GM19351 (cell line): ENCODE measurements at regions not wholly inside any gene's neighbourhood (a gene's known extent, or its start where the extent isn't known, plus 50 kb on each side); places are given as distances from the start of the nearest gene placed in this dataset.
"Not testable (repeated sequence)": the region's sequence is repeated elsewhere in the genome, so short reads cannot be mapped to it uniquely, and the experiment has no call there.

Source experiments
- ATAC-seq: cut with Tn5 transposase; IDR thresholded peaks from one replicate; pipeline ENCODE4 v1.9.1; 2021; ENCODE audit warnings: mild to moderate bottlenecking, moderate library complexity; ENCODE audit not compliant: unreplicated experiment

DNA sequence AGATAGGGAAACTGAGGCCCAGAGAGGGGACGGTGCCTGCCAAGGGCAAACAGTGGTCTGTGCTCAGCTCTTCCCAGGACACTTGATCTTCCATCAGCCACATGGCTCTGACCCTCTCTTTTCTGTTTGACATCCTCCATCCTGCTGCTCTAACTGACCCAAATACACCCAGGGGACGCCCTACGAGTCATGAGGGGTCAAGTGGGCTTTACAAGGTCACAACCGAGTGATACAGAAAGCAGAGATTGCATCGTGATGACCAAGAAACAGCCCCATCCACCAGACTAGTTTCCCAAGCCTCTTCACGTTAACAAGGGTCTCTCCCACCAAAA, 131.2 kb upstream of the UNC5B start:
- no peak for ATAC-seq

DNA sequence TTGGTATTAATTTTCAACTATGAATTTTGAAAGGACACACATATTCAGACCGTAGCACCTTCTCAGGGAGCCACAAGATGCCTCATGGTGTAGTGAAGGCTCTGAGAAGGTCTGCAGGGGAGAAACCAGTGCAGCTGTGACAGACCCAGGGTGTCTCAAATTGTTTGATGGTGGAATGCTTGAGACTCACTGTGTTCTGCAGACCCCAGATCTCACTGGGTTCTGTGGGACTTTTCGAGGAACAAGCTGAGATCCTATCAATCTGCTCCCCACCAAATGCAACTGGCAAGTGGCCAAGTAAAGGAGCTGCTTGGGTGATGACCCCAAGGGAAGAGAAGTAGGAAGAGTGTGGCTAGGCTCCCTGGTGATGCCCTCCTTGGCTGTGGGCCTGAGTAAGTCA, 130.5 kb upstream of the UNC5B start:
- no peak for ATAC-seq

DNA sequence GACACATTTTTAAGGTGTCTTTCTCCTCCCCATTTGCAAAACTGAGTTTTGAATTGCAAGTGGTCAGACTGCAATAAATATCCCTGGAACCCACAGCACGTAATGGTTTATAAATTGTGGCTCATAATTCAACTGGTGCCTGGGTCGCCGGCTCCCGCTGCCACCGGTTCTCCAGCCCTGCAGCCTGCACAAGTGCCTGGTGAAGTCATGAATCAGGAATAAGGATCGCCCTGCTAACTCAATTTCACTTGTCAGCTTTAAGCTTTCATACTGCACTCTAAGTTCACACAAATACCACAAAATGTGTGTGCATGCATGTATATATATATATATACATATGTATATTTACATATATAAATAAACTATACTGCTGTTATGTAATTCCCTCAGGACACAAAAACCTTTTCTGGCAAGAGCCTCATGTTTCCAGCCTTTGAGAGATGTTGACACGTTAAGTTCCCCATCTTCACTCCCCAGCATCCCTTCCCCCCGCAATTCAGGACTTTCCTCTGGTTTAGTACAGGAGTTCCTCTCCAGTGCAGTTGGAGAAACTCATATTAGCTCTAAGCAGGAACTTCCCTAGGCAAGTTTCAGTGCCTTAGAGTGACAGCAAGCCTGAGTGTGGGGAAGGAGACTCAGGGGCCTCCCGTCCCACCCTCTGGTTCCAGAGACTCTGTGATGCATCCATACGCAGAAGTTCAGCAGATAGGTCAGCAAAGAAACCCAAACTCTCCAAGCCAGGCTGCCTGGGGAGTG, 129.2 kb upstream of the UNC5B start:
- no peak for ATAC-seq

DNA sequence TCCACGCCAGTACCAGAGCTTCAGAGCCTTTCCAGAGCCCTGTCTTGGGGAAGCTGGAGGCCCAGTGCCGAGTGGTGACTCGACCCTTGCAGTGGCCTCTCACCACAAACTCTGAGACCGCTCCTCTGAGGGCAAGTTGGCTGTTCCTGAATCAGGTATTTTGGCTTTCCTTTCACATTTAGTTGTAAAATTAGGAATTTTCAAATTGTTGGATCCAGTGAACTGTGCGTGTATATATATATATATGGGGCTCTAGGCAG, 128.7 kb upstream of the UNC5B start:
- no peak for ATAC-seq

DNA sequence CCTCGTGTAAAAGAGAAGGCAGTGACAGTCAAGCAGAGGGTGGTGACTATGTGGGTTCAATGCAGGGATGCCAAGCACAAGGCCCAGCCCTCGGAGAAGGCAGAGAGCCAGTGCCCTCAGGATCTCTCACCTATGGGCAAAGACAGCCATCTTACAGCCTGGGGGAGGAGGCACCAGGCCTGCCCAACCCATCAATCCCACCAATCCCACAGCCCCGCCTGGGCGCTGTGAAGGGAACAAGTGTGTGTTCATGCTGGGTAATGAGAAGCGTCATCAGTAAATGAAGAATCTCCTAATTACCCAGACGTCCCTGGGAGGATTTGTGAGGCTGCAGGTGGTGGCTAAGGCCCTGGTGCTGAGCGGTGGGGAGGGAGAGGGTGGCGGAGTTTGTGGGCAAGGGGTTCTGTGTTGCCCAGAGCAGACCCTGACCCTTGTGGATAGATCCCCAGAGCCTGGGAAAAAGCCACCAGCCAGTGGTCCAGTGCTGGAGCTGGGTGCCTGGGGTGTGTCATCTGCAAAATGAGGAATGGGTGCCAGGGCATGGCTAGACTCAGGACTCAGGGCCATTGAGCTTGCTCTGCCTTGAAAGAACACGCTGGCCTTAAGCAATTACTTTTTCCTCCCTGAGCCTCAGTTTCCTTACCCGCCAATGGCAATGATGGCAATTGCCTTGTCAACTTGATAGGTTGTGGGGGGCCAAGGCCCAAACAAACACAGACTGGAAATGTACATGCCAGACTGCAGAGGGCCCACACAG, 128.1 kb upstream of the UNC5B start:
- no peak for ATAC-seq

DNA sequence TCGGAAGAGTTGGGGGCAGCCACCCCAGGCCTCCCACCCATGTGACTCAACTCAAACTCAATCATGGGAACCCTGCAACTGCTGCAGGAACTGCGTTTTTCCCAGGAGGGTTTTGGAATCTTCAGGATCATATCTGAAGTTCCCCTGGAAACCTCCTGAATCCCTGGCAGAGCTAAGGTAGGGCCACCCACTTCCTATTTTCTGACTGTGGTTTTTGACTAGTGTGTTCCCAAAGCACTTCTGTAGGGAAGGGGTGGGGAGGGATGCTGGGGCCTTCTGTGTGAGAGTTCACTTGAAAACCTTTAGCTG, 127.6 kb upstream of the UNC5B start:
- ATAC-seq = no peak

DNA sequence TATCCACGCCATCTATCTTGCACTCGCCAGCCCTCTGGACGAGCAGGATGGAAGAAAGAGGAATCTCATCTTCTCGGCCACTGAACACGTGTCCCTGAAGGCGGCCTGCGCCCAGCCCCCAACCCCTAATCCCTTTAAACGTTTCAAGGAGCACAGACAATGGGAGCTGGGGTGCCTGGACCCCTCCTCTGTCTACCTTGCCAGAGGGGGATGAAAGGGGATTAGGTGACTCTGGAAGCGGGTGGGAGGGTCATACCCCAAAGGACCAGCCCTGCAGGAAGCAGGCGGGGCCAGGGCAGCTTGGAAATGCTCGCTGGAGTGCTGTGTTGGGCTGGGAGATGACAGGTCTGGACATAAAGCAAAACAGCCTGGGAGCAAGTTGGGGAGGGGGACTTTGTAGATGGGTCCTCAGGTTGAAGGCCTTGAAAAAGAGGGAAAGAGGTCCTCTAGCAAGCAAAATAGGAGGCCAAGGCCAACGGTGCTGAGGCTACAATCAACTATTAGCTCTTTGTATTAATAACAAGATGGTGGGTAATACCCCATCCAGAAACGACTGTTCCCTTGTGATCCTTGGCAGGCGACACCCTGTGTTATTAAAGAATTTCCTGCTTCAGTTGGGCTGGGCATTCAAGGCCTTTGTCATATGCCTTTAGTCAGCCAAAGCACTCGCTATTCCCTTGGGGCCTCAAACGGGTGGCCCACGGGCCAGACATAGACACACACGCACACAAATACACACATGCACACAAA, 126.5 kb upstream of the UNC5B start:
- no peak for ATAC-seq

DNA sequence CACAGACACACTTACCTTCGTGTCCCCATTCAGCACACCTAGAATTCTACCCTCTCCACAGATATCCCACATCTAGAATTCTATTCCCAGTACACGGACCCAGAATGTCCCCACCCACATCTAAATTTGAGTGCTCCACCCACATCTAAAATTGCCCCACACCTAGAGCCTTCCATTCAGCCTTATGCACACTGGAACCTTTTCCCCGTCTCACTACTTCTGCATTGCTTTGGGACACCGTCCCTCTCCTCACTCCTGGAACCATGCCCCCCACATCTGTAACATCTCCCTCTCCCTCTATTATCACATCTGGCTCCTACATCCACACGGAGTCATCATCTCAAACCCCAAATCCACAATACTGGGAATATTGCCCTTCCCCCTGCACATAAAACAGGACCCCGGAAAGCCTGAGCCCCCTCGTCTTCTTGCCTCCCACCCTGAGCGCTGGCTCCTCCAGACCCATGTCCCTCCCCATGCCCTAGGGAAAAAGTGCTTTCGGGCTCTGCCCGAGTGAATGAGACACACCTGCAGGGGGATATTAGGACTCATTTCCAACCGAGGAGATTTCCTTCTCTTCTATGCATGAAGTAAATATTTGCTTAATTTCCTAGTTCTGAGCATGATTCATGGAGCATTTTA, 125.8 kb upstream of the UNC5B start:
- ATAC-seq = no peak

DNA sequence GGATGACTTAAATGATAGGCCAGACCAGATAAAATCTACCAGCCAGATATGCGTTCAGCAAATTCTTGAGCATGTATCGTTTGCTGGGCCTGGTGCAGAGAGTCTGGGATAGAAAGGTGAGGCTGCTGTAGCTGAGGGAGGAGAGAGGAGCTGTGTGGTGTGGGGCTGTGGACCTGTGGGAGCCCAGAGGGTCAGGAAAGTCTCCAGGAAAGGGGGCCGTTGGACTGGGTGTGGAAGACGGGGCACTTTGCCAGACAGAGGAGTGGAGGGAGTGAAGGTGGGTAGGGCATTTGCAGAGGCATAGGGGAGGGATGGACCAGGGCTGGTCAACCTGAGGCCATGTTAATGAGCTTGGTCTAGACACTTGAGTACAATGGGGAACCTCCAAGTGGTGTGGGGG, 124.7 kb upstream of the UNC5B start:
- ATAC-seq = no peak

DNA sequence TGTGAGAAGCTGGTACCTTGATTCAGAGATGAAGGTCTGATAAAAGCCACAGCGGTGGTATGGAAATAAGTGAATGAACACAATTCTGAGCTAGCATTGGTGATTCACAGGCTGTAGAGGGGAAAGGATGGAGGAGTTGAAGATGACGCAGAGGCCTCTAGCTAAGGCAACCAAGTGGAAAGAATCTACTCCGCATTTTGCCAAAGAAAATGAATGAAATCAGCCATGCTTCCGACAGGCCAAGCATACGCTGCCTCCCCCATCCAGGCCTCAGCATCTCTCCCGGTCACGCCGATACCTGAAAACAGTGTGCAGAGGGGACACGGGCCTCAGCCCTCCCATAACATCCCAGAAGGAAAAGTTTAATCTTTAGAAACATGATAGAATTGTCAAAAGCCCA, 124.3 kb upstream of the UNC5B start:
- ATAC-seq = no peak

DNA sequence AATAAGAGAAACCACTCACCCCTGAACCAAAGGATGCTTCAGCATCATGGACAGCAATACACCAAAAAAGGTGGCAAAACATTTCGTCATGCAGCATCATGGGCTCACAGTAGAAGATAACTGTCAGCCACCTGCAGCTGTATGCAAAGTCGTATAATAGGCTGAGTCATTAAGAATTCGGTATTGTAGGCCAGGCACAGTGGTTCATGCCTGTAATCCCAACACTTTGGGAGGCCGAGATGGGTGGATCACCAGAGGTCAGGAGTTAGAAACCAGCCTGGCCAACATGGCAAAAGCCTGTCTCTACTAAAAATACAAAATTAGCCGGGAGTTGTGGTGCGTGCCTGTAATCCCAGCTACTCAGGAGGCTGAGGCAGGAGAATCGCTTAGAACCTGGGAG, 123.8 kb upstream of the UNC5B start:
- not testable (repeated sequence) for ATAC-seq

DNA sequence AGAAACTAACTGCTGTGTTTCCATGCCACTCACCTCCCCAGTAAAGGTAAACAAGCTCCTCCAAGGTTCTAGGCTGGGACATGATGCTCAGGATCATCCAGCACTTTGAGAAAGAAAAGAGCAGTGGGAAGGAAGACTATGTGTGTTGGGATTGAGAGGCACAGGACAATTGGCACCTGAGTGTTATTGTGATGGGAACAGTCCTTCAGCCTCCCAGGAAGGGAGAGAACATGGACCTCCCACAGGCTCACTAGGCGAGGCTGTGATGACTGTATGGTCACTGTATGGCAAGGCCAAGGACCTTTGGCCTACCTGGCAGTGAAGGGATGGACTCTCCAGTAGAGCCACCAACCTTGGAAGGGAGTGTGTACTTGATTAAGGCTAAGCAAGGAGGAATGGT, 123.2 kb upstream of the UNC5B start:
- no peak for ATAC-seq

DNA sequence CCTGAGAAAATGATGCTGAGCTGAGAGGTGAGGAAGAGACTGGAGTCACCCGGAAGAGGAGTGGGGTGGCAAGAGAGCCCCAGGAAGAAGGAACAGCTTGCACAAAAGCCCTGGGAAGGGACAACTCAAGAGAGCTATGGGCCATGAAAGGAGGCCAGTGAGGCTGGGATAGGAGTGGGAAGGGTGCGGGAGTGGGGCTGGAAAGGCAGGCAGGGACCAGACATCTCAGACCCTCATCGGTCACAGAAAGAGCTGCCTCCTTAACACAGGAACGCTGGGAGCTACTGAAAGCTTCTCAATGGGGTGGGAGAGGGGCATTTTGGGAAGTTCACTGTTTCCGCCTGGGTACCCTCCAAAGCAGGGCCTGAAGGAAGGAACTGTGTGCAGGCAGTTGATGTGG, 122.0 kb upstream of the UNC5B start:
- no peak for ATAC-seq

DNA sequence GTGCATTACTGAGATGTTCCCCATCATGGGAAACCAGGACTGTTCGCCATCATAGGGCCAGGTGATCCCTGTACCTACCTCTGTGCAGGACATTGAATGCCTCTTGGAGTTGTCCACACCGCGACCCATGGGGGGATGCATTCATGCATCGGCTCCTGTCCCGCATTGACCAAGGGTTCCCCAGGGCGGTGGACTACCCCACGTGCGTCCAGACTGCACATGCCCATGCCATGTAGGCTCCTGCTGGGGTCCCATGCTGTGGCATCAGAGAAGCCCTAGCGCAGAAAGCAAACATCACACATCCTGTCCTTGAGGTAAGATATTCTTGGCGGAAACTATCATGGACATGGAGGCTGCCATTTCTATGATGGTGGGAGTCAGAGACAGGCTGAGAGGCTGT, 121.6 kb upstream of the UNC5B start:
- no peak for ATAC-seq

DNA sequence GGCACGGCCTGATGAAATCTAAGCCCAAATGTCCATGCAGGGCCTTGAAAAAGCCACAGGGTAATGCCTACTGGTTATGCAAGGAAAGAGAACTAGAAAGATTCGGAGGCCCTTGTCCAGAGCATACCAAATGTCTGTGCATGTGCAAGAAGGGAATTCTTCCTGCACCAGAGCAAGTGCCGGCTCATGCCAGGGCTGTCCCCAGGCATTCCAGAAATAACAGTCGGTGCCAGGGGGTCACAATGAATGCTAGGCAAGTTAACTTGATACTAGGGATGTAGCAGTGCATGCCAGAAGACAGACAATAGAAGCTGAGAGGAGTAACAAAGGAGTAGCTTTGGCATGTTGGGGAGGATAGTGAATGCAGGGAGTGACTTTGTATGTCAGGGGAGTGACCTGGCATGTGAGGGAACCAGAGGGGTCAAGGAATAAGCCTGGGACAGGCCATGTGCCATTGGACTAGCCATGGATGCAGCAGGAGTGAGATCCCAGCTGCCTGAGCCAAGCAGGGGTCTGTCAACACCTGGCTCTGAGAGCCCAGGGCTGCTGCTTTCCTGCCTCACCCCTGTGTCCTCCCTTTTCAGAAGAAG, 119.5 kb upstream of the UNC5B start:
- ATAC-seq = no peak

DNA sequence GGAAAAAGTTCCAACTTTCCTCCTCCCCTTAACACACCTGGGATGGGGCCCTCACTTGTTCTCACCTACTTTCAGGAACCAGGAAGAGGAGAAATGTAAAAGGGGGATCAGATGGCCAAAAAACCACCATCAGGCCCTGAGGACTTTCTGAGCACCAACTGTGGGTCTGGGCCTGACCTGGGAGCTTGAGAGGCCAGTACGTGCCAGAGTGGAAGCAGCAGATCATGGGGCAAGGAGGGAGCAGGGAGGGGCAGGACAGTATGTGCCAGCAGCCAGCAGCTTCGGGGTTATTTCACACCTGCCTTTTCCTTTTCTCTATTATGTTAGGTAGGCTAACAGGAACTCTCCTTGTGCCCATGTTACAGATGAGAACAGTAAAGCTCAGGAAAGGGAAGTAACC, 118.8 kb upstream of the UNC5B start:
- no peak for ATAC-seq

DNA sequence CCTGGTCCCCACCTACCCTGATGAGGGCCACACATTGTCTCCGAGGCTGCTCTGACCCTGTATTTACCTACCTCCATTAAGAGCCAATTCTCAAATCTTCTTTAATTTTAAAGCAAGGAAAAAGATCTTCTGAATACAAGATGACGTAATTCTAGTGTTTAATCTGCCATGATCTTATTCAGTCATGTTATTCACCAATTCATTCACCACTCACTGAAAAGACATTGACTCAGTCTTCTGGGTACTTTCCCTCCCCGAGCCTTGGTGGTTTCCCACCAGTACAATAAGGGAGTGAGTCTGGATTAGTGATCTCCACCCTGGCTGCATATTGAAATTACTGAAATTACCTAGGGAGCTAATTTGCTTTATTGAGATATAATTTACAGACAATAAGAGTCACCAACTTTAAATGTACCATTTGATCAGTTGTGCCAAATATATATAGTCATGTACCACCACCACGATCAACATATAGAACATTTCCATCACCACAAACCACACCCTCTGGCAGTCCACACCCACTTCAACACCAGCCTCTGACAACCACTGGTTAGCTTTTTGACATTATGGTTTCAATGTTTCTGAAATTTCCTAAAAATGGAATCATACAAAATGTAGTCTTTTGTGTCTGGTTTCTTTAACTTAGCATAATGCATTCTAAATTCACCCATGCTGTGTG, 117.5 kb upstream of the UNC5B start:
- ATAC-seq = no peak

DNA sequence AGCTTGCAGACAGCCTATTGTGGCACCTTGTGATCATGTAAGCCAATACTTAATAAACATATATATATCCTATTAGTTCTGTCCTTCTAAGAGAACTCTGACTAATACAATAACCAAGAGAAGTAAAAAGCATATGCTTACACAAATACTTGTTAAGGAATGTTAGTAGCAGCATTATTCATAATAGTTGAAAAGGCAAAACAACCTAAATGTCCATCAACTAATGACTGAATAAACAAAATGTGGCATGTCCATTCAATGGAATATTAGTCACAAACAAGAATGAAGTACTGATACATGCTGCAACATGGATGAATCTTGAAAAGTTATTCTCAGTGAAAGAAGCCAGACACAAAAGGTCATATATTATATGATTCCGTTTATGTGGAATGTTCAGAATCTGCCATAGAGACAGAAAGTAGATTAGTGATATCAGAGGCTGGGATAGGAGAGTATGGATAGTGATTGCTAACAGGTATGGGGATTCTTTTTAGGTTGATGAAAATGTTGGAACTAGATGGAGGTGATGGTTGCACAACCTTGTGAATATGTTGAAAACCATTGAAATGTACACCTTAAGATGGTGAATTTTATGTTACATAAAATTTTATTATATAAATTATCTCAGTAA, 112.5 kb upstream of the UNC5B start:
- no peak for ATAC-seq

DNA sequence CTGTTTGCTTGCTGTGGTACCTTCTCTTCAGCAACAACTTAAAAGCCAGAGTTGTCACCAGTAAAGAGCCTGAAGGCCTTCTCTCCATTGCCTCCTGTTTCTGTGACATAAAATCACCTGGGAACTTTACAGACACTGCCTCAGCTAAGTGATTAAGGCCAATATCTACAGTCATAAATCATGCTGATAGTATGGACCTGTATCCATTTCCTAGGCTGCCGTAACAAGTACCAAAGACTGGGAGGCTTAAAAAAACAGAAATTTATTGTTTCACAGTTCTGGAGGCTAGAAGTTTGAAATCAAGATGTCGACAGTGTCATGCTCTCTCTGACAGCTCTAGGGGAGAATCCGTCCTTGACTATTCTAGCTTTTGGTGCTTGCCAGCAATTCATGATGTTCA, 108.4 kb upstream of the UNC5B start:
- no peak for ATAC-seq

DNA sequence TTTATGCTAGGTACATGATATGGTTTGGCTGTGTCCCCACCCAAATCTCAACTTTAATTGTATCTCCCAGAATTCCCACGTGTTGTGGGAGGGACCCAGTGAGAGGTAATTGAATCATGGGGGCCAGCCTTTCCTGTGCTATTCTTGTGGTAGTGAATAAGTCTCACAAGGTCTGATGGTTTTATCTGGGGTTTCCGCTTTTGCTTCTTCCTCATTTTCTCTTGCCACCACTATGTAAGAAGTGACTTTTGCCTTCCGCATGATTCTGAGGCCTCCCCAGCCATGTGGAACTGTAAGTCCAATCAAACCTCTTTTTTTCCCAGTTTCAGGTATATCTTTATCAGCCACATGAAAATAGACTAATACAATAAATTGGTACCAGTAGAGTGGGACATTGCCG, 106.2 kb upstream of the UNC5B start:
- not testable (repeated sequence) for ATAC-seq

DNA sequence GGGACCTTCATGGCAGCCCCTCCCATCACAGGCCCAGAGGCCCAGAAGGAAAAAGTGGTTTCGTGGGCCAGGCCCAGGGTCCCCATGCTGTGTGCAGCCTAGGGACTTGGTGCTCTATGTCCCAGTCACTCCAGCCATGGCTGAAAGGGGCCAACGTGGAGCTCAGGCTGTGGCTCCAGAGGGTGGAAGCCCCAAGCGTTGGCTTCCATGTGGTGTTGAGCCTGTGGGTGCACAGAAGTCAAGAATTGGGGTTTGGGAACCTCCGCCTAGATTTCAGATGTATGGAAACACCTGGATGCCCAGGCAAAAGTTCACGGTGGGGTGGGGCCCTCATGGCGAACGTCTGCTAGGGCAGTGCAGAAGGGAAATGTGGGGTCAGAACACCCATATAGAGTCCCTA, 105.3 kb upstream of the UNC5B start:
- not testable (repeated sequence) for ATAC-seq
